ENCODE measurements at regions not wholly inside any gene's neighbourhood (a gene's known extent, or its start where the extent isn't known, plus 50 kb on each side); places are given as distances from the start of the nearest gene placed in this dataset.

- no peak for DNase-seq
- Histone ChIP-seq H3K9me3 (replicated peaks) (no peaks in the 10 kb centered on the region), H3K4me1 (no peaks in the 10 kb centered on the region), H3K27me3 (ENCODE audit: low read depth) (no peaks in the 10 kb centered on the region), H3K4me3 (no peak overlapping the region), H3K27ac (replicated peaks) (no peak overlapping the region), H3K36me3 (no peaks in the 10 kb centered on the region)
- intact Hi-C loops (cut with micrococcal nuclease), result no loop called here
- no peak for TF ChIP-seq CTCF (IDR thresholded peaks at IDR 0.05; ENCODE audit: borderline replicate concordance)
Observed at GRCh38 chr7:90007001-90007654, 147.1 kb upstream of the STEAP1 start.

- intact Hi-C loops (cut with micrococcal nuclease), result no loop called here
- TF ChIP-seq CTCF (IDR thresholded peaks at IDR 0.05; ENCODE audit: borderline replicate concordance), result no peak
- no peaks in the 10 kb centered on the region for H3K36me3 ChIP-seq
- no peaks in the 10 kb centered on the region for H3K9me3 ChIP-seq (replicated peaks)
- H3K4me1 ChIP-seq, result no peaks in the 10 kb centered on the region
- no peak overlapping the region for H3K27ac ChIP-seq (replicated peaks)
- no peak overlapping the region for H3K4me3 ChIP-seq
- no peak for DNase-seq
- no peaks in the 10 kb centered on the region for H3K27me3 ChIP-seq (ENCODE audit: low read depth)
Observed at GRCh38 chr7:90007831-90008230, 146.4 kb upstream of the STEAP1 start.

- H3K4me1 ChIP-seq, result no peaks in the 10 kb centered on the region
- no peaks in the 10 kb centered on the region for H3K27me3 ChIP-seq (ENCODE audit: low read depth)
- no peak for TF ChIP-seq CTCF (IDR thresholded peaks at IDR 0.05; ENCODE audit: borderline replicate concordance)
- DNase-seq, result no peak
- intact Hi-C loops (cut with micrococcal nuclease), result no loop called here
- no peak overlapping the region for H3K27ac ChIP-seq (replicated peaks)
- no peak overlapping the region for H3K4me3 ChIP-seq
- H3K36me3 ChIP-seq, result no peaks in the 10 kb centered on the region
- peaks cover 17% of the 10 kb centered on the region for H3K9me3 ChIP-seq (replicated peaks)
Observed at GRCh38 chr7:90022213-90022612, 132.1 kb upstream of the STEAP1 start.

- Histone ChIP-seq H3K36me3 (no peaks in the 10 kb centered on the region), H3K4me1 (no peaks in the 10 kb centered on the region), H3K27ac (replicated peaks) (no peak overlapping the region), H3K9me3 (replicated peaks) (peaks cover 9% of the 10 kb centered on the region), H3K27me3 (ENCODE audit: low read depth) (no peaks in the 10 kb centered on the region), H3K4me3 (no peak overlapping the region)
- no peak for DNase-seq
- intact Hi-C loops (cut with micrococcal nuclease), result no loop called here
- no peak for TF ChIP-seq CTCF (IDR thresholded peaks at IDR 0.05; ENCODE audit: borderline replicate concordance)
Observed at GRCh38 chr7:90025771-90026170, 128.5 kb upstream of the STEAP1 start.

- Histone ChIP-seq H3K4me1 (no peaks in the 10 kb centered on the region), H3K27ac (replicated peaks) (no peak overlapping the region), H3K36me3 (no peaks in the 10 kb centered on the region), H3K4me3 (no peak overlapping the region), H3K9me3 (replicated peaks) (no peaks in the 10 kb centered on the region), H3K27me3 (ENCODE audit: low read depth) (no peaks in the 10 kb centered on the region)
- no peak for TF ChIP-seq CTCF (IDR thresholded peaks at IDR 0.05; ENCODE audit: borderline replicate concordance)
- no peak for DNase-seq
- intact Hi-C loops (cut with micrococcal nuclease), result no loop called here
Observed at GRCh38 chr7:90033850-90034249, 120.4 kb upstream of the STEAP1 start.

Data from left ventricle myocardium inferior (tissue), 1 donor.